ENCODE measurements at regions not wholly inside any gene's neighbourhood (a gene's known extent, or its start where the extent isn't known, plus 50 kb on each side); places are given as distances from the start of the nearest gene placed in this dataset.

GRCh38 chr1:201606623-201607022 is 67.7 kb downstream of the NAV1 start:
- no peak overlapping the region for H3K4me3 ChIP-seq (ENCODE audit: low read depth, low read length)
- TF ChIP-seq MYC (IDR thresholded peaks at IDR 0.05; ENCODE audit: low read depth, low read length) (no peak), POLR2A (IDR thresholded peaks at IDR 0.05; ENCODE audit: extremely low read depth, insufficient read length) (no peak), MAX (IDR thresholded peaks at IDR 0.05; ENCODE audit: low read depth, low read length) (no peak)
- TF ChIP-seq, protein P1, sequence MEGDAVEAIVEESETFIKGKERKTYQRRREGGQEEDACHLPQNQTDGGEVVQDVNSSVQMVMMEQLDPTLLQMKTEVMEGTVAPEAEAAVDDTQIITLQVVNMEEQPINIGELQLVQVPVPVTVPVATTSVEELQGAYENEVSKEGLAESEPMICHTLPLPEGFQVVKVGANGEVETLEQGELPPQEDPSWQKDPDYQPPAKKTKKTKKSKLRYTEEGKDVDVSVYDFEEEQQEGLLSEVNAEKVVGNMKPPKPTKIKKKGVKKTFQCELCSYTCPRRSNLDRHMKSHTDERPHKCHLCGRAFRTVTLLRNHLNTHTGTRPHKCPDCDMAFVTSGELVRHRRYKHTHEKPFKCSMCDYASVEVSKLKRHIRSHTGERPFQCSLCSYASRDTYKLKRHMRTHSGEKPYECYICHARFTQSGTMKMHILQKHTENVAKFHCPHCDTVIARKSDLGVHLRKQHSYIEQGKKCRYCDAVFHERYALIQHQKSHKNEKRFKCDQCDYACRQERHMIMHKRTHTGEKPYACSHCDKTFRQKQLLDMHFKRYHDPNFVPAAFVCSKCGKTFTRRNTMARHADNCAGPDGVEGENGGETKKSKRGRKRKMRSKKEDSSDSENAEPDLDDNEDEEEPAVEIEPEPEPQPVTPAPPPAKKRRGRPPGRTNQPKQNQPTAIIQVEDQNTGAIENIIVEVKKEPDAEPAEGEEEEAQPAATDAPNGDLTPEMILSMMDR (IDR thresholded peaks at IDR 0.05; ENCODE audit: low read depth, low read length) = no peak
- DNase-seq (ENCODE audit: low read depth) = no peak

DNA sequence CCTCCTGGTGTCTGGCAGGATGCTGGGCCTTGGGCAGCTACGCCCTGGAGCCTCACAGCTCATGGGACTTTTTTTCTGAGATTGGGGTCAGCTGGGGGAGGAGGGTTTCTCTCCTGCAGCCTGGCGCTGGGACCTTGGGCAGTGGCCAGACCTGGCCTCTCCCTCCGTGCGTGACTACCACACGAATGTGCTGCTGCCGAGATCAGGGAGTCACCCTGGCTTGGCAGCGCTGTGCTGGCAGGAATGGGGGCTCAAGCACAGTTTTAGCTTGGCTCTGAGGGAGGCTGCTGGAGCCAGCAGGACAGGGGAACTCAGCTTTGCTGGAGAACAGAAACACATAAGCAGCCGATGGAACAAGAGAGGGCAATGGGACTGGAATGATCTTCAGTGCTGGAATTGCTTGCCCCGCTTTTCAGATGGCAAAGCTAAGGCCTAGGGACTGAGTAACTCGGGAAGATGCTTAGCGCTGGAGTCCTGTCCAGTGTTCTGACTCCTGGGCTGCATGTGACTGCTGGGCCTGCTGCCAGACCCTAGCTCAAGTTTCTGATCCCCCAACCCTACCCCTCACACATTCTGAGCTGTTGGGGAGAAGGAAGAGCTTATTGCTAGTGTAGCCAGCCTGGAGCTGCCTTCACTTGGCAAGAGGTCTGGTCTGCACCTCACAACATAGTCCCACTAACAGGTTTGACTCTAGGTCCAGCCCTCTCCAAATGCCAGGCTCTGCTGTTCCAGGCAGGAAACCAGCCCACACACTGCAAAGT is 69.9 kb downstream of the NAV1 start:
- no peak for DNase-seq (ENCODE audit: low read depth)
- TF ChIP-seq MAX (IDR thresholded peaks at IDR 0.05; ENCODE audit: low read depth, low read length) (no peak), MYC (IDR thresholded peaks at IDR 0.05; ENCODE audit: low read depth, low read length) (no peak), POLR2A (IDR thresholded peaks at IDR 0.05; ENCODE audit: extremely low read depth, insufficient read length) (no peak)
- TF ChIP-seq, protein P1 (IDR thresholded peaks at IDR 0.05; ENCODE audit: low read depth, low read length) = no peak

DNA sequence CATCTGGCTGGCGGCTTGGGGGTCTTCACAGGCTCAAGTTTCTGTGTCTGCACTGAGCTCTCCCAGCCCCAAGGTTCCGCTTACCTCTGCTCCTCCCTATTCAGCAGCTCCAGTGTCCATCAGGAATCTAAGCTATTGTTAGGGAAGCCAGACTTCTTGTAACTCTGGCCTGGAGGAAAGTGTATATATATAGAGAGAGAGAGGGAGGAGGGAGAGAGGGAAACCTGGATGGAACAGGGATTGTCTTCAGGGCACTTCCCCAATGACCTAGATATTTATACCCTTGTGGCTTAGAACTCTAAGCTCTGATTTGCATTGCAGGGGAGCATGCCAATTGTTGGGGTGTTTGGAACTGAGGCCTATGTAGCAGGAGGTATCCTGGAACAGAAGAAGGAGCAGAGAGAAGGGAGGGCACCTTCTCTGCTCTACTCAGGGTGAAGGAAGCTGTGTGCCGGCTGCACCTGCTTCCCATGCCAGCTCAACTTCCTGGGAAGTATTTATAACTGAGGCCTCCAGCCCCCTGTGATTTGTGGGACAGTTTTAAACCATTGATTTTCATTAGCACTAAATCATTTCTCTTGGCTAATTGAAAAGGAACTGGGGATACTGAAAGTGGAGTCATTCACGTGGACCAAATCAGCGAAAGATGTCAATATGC is 70.9 kb downstream of the NAV1 start:
- DNase-seq (ENCODE audit: low read depth) = no peak
- no peak for TF ChIP-seq MAX (IDR thresholded peaks at IDR 0.05; ENCODE audit: low read depth, low read length)
- no peak for TF ChIP-seq MYC (IDR thresholded peaks at IDR 0.05; ENCODE audit: low read depth, low read length)
- no peak for TF ChIP-seq POLR2A (IDR thresholded peaks at IDR 0.05; ENCODE audit: extremely low read depth, insufficient read length)
- TF ChIP-seq, protein P1 (IDR thresholded peaks at IDR 0.05; ENCODE audit: low read depth, low read length) = no peak

More for the DNA sequence above, 69.9 kb downstream of the NAV1 start:
- H3K4me3 ChIP-seq (ENCODE audit: low read depth, low read length) = no peak overlapping the region

GRCh38 chr1:201610858-201611257 is 71.9 kb downstream of the NAV1 start:
- TF ChIP-seq POLR2A (IDR thresholded peaks at IDR 0.05; ENCODE audit: extremely low read depth, insufficient read length) = no peak
- no peak for DNase-seq (ENCODE audit: low read depth)

More for the DNA sequence above, 70.9 kb downstream of the NAV1 start:
- H3K4me3 ChIP-seq (ENCODE audit: low read depth, low read length) = no peak overlapping the region

DNA sequence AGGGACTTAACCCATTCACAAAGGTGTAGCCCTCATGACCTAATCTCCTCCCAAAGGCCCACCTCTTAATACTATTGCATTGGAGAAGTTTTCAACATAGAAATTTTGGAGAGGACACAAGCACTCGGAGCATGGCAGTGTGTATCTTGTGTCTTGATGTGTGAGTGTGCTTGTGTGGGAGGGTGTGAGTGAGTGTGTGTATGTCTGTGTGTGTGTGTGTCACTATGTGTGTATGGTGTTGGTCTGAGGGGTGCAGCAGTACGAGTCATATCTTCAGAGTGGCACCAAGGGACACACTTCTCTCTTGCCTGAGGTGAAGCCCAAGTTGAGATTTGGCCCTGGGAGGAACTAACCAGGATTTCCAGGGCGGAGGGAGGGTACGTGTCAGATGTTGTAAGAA is 73.7 kb downstream of the NAV1 start:
- H3K4me3 ChIP-seq (ENCODE audit: low read depth, low read length) = no peak overlapping the region

More at GRCh38 chr1:201610858-201611257, 71.9 kb downstream of the NAV1 start:
- H3K4me3 ChIP-seq (ENCODE audit: low read depth, low read length) = no peak overlapping the region

More for the DNA sequence above, 73.7 kb downstream of the NAV1 start:
- TF ChIP-seq MAX (IDR thresholded peaks at IDR 0.05; ENCODE audit: low read depth, low read length) (no peak), POLR2A (IDR thresholded peaks at IDR 0.05; ENCODE audit: extremely low read depth, insufficient read length) (no peak), MYC (IDR thresholded peaks at IDR 0.05; ENCODE audit: low read depth, low read length) (no peak)
- TF ChIP-seq, protein P1 (IDR thresholded peaks at IDR 0.05; ENCODE audit: low read depth, low read length) = no peak
- no peak for DNase-seq (ENCODE audit: low read depth)

Measured in NB4 (cell line).